Breast epithelium (tissue), 4 donors: ENCODE measurements at regions not wholly inside any gene's neighbourhood (a gene's known extent, or its start where the extent isn't known, plus 50 kb on each side); places are given as distances from the start of the nearest gene placed in this dataset.

Experiments used
- DNase-seq, 2 donors: peaks; one replicate each; pipeline ENCODE4 v3.0.0-alpha.2; 2019; ENCODE audit warnings: low spot score in 2 of 2
- H3K27ac ChIP-seq, 2 donors: fragments of 200-600 bp; sonication (generic) in 1 of 2; one replicate each; pipeline ENCODE4 v1.5.1; 2016 to 2019; ENCODE audit warnings: mild to moderate bottlenecking in 1 of 2
- H3K27me3 ChIP-seq, 2 donors: fragments of 200-600 bp; sonication (generic) in 1 of 2; one replicate each; pipeline versions ENCODE4 v1.5.1 to v1.6.0; 2017 to 2019; ENCODE audit warnings: control low read depth in 1 of 2, mild to moderate bottlenecking in 1 of 2
- H3K36me3 ChIP-seq: fragments of 200-600 bp; one replicate; pipeline ENCODE4 v1.5.1; 2019
- H3K4me1 ChIP-seq, 2 donors: fragments of 200-600 bp; sonication (generic); one replicate each; pipeline ENCODE4 v1.5.1; 2016 to 2019; ENCODE audit warnings: control low read depth in 1 of 2
- H3K4me3 ChIP-seq, 3 donors: fragments of 200-600 bp; sonication (generic); 1 replicate in 2 of 3; 2 replicates in 1 of 3; pipeline ENCODE4 v1.5.1; 2016 to 2019; ENCODE audit warnings: mild to moderate bottlenecking in 3 of 3, moderate library complexity in 2 of 3
- H3K9me3 ChIP-seq, 2 donors: fragments of 200-600 bp; sonication (generic) in 1 of 2; one replicate each; pipeline ENCODE4 v1.5.1; 2016 to 2019; ENCODE audit warnings: control low read depth in 1 of 2
- CTCF ChIP-seq, 3 donors: fragments of 450-650 bp; IDR thresholded peaks; one replicate each; pipeline ENCODE4 v1.5.1; 2016 to 2017; ENCODE audit warnings: antibody characterized with exemption in 3 of 3, mild to moderate bottlenecking in 3 of 3, moderate library complexity in 3 of 3
- POLR2A ChIP-seq: fragments of 450-650 bp; IDR thresholded peaks from one replicate; pipeline ENCODE4 v1.6.1; 2016; ENCODE audit warnings: antibody characterized with exemption, mild to moderate bottlenecking, moderate library complexity
- POLR2AphosphoS5 ChIP-seq, 3 donors: sonication (generic); formaldehyde crosslinking; IDR thresholded peaks; one replicate each; pipeline ENCODE4 v1.6.1; 2017; ENCODE audit warnings: antibody characterized with exemption in 3 of 3
- intact Hi-C: fragments of 100-400 bp; cut with DNase I; formaldehyde crosslinking; loops from one replicate; pipeline ENCODE4 v1.15.1; 2023; ENCODE audit warnings: low total_unique reads

DNA sequence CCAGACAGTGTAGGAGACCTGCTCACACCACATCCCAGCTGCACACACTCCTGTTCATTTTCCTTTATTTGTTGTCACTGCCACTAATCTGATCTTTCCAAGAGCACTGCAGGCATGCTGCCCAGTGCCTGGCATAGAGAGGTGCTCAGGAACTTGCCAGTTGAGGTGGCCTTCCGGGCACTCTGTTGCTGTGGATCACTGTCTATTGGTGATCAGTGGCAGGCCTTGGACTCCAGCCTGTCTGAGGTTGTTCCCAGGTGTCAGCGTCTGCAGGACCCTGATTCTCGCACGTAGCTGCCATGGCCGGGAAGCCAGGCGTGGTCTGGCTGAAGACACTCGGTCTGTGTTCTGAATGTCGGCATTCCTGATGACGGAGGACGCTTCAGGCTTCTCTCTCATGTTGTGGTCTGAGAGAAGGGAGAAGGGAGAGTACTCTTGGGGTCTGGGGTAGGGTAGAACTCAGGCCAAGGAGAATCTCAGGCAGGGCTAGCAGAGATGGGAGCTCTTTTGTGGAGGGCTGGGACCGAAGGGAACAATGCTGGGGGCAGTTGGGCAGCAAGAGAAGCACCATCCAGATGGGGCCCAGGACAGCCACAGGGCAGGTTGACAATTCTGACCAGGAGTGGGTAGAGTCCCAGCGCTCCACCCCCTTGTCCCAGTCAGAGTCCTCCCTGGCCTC is 240.9 kb downstream of the MYCN start:
- no peaks in the 10 kb centered on the region for H3K9me3 ChIP-seq
- no peak for TF ChIP-seq POLR2AphosphoS5 (IDR thresholded peaks at IDR 0.05)
- no peak for TF ChIP-seq POLR2A
- TF ChIP-seq CTCF (IDR thresholded peaks at IDR 0.05): no peak
- no peaks in the 10 kb centered on the region for H3K4me1 ChIP-seq
- DNase-seq: peak in 1 of 2 donors; percentile 20
- intact Hi-C loops: no loop called here
- no peak overlapping the region for H3K27ac ChIP-seq
- no peaks in the 10 kb centered on the region for H3K36me3 ChIP-seq
- no peaks in the 10 kb centered on the region for H3K27me3 ChIP-seq
- H3K4me3 ChIP-seq: no peak overlapping the region

- intact Hi-C loops: no loop called here
- no peaks in the 10 kb centered on the region for H3K4me1 ChIP-seq
- no peaks in the 10 kb centered on the region for H3K27me3 ChIP-seq
- no peaks in the 10 kb centered on the region for H3K36me3 ChIP-seq
- H3K4me3 ChIP-seq: no peak overlapping the region
- no peak overlapping the region for H3K27ac ChIP-seq
- H3K9me3 ChIP-seq: no peaks in the 10 kb centered on the region
- DNase-seq: no peak
- TF ChIP-seq POLR2A (no peak), CTCF (IDR thresholded peaks at IDR 0.05) (no peak), POLR2AphosphoS5 (IDR thresholded peaks at IDR 0.05) (no peak)
Observed at GRCh38 chr2:16180631-16181030, 240.3 kb downstream of the MYCN start.

DNA sequence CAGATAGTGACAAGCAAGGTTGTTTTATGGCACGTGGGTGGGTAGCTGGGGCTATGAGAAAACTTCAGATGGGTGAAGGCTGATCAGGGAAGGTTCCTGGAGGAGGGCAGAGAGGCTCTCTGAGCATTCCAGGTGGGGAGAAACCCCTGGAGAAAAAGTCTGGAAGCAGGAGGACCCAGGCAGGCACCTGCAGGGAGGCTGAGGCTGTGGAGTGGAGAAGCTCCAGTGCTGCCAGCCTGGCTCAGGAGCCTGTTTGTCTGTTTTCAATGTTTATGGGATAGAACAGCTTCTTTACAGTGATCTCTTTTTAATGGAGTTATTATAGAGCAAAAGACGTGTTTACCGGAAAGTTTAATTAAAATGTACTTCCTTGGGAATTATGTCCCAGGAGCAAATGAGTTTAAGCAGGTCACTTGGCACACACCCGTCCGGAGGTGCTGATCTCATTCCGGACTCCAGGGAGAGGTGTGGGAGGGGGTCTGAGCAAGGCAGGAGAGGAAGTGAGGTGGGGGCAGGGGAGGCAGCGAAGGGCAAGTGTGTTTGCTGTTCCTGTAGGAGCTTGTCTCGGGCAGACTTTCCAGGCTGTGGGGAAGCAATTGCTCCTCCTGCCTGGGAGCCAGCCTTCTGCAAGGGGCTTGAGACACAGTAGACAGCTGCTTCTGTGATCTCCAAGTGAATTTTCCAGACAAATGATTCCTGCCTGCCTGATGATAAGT is 239.5 kb downstream of the MYCN start:
- DNase-seq: no peak
- no peaks in the 10 kb centered on the region for H3K27me3 ChIP-seq
- peak overlapping the region in 1 of 3 donors; percentile 11 for H3K4me3 ChIP-seq
- intact Hi-C loops: loop anchor here (2.0 kb wide), 1 partner anchor 37 kb away; no protein-coding TSS in a partner anchor
- no peak for TF ChIP-seq POLR2A
- no peak for TF ChIP-seq POLR2AphosphoS5 (IDR thresholded peaks at IDR 0.05)
- H3K4me1 ChIP-seq: no peaks in the 10 kb centered on the region
- no peaks in the 10 kb centered on the region for H3K9me3 ChIP-seq
- no peaks in the 10 kb centered on the region for H3K36me3 ChIP-seq
- no peak overlapping the region for H3K27ac ChIP-seq

DNA sequence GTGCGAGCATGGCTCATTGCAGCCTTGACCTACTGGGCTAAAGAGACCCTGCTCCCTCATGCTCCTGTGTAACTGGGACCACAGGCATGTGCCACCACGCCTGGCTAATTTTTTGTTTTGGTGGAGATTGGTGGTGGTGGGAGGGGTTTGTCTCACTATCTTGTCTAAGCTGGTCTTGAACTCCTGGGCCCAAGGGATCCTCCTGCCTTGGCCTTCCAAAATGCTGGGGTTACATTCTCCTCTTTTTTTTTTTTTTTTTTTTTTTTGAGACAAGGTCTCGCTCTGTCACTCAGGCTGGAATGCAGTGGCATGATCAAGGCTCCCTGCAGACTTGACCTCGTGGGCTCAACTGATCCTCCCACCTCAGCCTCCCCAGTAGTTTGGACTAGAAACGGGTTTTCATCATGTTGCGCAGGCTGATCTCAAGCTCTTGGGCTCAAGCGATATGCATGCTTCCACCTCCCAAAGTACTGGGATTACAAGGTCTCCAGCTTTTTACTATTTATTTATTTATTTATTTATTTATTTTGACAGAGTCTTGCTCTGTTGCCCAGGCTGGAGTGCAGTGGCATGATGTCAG is 238.3 kb downstream of the MYCN start:
- H3K9me3 ChIP-seq: no peaks in the 10 kb centered on the region
- DNase-seq: no peak
- H3K4me3 ChIP-seq: no peak overlapping the region
- no peaks in the 10 kb centered on the region for H3K36me3 ChIP-seq
- H3K4me1 ChIP-seq: no peaks in the 10 kb centered on the region
- TF ChIP-seq POLR2AphosphoS5 (IDR thresholded peaks at IDR 0.05): no peak
- TF ChIP-seq POLR2A: no peak
- no peak for TF ChIP-seq CTCF (IDR thresholded peaks at IDR 0.05)
- intact Hi-C loops: loop anchor here (2.0 kb wide), 1 partner anchor 38 kb away; no protein-coding TSS in a partner anchor
- H3K27ac ChIP-seq: no peak overlapping the region
- H3K27me3 ChIP-seq: no peaks in the 10 kb centered on the region

DNA sequence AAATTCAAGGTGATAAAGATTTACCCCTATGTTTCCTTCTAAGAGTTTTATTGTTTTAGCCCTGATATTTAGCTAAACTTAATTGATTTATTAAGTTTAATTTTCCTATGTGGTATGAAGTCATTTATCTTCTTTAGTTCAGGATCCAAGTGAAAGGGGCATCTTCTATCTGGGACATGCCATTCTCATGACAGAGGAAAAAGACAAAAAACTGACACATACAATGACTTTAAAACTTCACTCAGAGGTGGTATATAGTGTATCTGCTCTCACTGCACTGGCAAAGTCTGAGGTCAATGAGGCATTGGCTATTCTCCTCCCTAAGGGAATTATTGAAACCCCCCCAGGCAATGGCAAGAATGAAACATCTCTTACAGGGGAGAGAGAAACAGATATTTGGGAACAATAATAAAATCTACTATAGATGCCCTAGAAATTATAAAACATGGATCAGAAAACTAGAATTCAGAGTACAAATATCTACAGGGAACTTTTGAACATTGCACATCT is 237.4 kb downstream of the MYCN start:
- Histone ChIP-seq H3K4me1 (no peaks in the 10 kb centered on the region), H3K27ac (no peak overlapping the region), H3K36me3 (no peaks in the 10 kb centered on the region), H3K9me3 (no peaks in the 10 kb centered on the region), H3K27me3 (no peaks in the 10 kb centered on the region), H3K4me3 (no peak overlapping the region)
- DNase-seq: no peak
- intact Hi-C loops: loop anchor here (2.0 kb wide), 1 partner anchor 39 kb away; no protein-coding TSS in a partner anchor
- TF ChIP-seq POLR2AphosphoS5 (IDR thresholded peaks at IDR 0.05) (no peak), CTCF (IDR thresholded peaks at IDR 0.05) (no peak), POLR2A (no peak)
